ENCODE measurements at regions not wholly inside any gene's neighbourhood (a gene's known extent, or its start where the extent isn't known, plus 50 kb on each side); places are given as distances from the start of the nearest gene placed in this dataset.

DNA sequence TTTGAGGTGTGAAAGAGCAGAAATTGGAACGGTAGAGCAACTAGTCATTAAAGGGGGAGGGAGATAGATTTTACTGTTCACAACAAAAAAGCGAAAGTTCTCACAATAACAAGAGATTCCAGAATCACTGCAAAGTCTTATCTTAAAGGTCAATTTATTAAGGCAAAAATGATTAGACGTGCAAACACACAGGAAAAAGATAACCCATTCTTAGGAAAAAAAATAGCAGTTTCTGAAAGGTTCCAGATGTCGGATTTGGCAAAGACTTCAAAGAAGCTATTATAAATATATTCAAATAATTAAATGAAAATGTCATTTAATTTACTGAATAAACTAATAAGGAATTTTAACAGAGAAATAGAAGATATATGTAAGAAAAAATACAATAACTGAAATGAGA lies 70.8 kb upstream of the GNAI1 start:
- H3K36me3 ChIP-seq, result no peaks in the 10 kb centered on the region
- no peaks in the 10 kb centered on the region for H3K4me1 ChIP-seq (ENCODE audit: low read depth)
- H3K27me3 ChIP-seq, result no peaks in the 10 kb centered on the region
- TF ChIP-seq, protein P1, sequence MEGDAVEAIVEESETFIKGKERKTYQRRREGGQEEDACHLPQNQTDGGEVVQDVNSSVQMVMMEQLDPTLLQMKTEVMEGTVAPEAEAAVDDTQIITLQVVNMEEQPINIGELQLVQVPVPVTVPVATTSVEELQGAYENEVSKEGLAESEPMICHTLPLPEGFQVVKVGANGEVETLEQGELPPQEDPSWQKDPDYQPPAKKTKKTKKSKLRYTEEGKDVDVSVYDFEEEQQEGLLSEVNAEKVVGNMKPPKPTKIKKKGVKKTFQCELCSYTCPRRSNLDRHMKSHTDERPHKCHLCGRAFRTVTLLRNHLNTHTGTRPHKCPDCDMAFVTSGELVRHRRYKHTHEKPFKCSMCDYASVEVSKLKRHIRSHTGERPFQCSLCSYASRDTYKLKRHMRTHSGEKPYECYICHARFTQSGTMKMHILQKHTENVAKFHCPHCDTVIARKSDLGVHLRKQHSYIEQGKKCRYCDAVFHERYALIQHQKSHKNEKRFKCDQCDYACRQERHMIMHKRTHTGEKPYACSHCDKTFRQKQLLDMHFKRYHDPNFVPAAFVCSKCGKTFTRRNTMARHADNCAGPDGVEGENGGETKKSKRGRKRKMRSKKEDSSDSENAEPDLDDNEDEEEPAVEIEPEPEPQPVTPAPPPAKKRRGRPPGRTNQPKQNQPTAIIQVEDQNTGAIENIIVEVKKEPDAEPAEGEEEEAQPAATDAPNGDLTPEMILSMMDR (IDR thresholded peaks at IDR 0.05; ENCODE audit: low read depth, low read length), result no peak
- H3K27ac ChIP-seq, result no peak overlapping the region
- H3K9me3 ChIP-seq (ENCODE audit: low read depth), result no peaks in the 10 kb centered on the region
- no peak overlapping the region for H3K4me3 ChIP-seq
- peak in 1 of 2 donors; percentile 10 for DNase-seq (ENCODE audit: low read depth in 1 of 2, low spot score in 1 of 2)

DNA sequence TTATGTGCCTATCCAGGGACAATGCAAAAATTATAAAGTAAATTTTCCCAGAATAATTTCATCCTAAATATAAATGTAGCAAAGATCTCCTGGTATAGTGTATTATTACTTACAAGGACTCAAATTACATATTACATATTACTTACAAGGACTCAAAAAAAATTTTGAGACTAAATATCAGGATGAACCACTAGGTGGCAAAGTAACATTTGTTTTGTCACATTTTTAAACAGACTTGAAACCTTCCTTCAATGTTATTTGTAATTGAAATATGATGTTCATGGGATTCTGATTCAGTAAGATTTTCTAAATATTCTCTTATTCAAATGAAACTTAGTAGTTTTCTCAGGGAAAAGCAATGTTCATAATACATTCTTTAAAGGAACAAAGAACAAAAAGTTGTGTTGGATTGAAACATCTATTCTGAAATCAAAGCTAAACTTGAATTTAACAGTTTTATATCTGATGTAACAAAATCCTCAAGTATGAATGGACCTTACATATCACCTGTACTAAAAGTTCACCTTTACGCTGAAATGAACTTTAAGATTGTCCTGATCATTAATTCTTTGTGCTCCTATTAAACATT lies 74.3 kb upstream of the GNAI1 start:
- Histone ChIP-seq H3K27me3 (no peaks in the 10 kb centered on the region), H3K27ac (no peak overlapping the region), H3K4me3 (no peak overlapping the region), H3K9me3 (ENCODE audit: low read depth) (no peaks in the 10 kb centered on the region), H3K4me1 (ENCODE audit: low read depth) (no peaks in the 10 kb centered on the region), H3K36me3 (no peaks in the 10 kb centered on the region)
- TF ChIP-seq, protein P1 (IDR thresholded peaks at IDR 0.05; ENCODE audit: low read depth, low read length), result peak; percentile 40
- DNase-seq (ENCODE audit: low read depth in 1 of 2, low spot score in 1 of 2), result peak; percentile 49 to 80

DNA sequence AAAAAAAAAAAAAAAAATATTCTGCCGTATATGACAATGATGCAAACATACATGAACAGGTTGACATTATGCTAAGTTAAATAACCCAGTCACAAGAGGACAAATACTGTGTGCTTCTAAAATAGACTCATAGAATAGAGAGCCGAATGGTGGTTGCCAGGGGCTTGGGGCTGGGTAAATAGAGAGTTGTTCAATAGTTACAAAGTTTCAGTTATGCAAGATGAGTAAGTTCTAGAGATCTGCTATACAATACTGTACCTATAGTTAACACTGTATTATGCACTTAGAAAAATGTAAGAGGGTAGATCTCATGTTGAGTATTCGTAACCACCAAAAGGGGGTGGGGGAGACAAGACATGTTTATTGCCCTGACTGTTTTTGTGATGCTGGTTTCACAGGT lies 77.1 kb upstream of the GNAI1 start:
- TF ChIP-seq, protein P1 (IDR thresholded peaks at IDR 0.05; ENCODE audit: low read depth, low read length), result no peak
- Histone ChIP-seq H3K9me3 (ENCODE audit: low read depth) (no peaks in the 10 kb centered on the region), H3K27me3 (no peaks in the 10 kb centered on the region), H3K27ac (no peak overlapping the region), H3K4me1 (ENCODE audit: low read depth) (no peaks in the 10 kb centered on the region), H3K36me3 (no peaks in the 10 kb centered on the region), H3K4me3 (no peak overlapping the region)
- DNase-seq (ENCODE audit: low read depth in 1 of 2, low spot score in 1 of 2), result no peak

DNA sequence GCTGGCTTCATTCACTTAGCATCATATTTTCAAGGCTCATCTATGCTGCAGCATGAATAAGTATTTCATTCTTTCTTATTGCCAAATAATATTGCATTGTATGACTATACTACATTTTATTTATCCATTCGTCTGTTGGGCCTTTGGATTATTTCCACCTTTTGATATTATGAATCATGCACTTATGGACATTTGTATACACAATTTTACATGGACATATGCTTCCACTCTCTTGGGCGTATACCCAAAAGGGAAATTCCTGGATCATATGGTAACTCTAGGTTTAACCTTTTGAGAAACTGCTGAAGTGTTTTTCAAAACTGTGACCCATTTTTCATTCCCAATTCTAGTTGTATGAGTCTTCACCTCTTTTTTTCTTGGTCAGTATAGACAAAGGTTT lies 80.3 kb upstream of the GNAI1 start:
- Histone ChIP-seq H3K9me3 (ENCODE audit: low read depth) (no peaks in the 10 kb centered on the region), H3K4me1 (ENCODE audit: low read depth) (no peaks in the 10 kb centered on the region), H3K27me3 (no peaks in the 10 kb centered on the region), H3K4me3 (no peak overlapping the region), H3K36me3 (no peaks in the 10 kb centered on the region), H3K27ac (no peak overlapping the region)
- TF ChIP-seq, protein P1 (IDR thresholded peaks at IDR 0.05; ENCODE audit: low read depth, low read length), result no peak
- DNase-seq (ENCODE audit: low read depth in 1 of 2, low spot score in 1 of 2), result peak in 1 of 2 donors; percentile 13

DNA sequence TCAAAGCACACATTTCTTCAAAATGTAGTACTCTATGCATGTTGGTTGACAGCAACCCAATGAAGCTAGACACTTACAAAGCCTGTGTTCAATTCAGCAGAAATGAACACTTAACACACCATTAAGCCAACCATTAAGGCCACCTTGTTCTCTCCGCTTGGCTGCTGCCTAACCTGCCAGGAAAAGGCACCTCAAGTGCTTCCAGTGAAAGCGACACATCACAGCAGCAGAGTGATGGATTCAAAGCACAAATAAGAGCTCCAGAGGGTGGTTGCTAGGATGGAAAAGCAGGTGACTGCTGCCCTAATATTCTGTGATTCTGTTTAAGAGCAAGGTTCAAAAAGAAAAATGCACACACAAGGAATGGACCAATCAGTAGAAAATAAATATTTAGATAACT lies 81.5 kb upstream of the GNAI1 start:
- TF ChIP-seq, protein P1 (IDR thresholded peaks at IDR 0.05; ENCODE audit: low read depth, low read length), result no peak
- peak in 1 of 2 donors; percentile 18 for DNase-seq (ENCODE audit: low read depth in 1 of 2, low spot score in 1 of 2)
- H3K27ac ChIP-seq, result no peak overlapping the region
- no peaks in the 10 kb centered on the region for H3K36me3 ChIP-seq
- no peaks in the 10 kb centered on the region for H3K4me1 ChIP-seq (ENCODE audit: low read depth)
- no peaks in the 10 kb centered on the region for H3K9me3 ChIP-seq (ENCODE audit: low read depth)
- no peak overlapping the region for H3K4me3 ChIP-seq
- no peaks in the 10 kb centered on the region for H3K27me3 ChIP-seq

All from cardiac muscle cell (in vitro differentiated cells and primary cell).